Activated CD4-positive, alpha-beta T cell treated with anti-CD3 and anti-CD28 coated beads for 24 hours (primary cell): ENCODE measurements at regions not wholly inside any gene's neighbourhood (a gene's known extent, or its start where the extent isn't known, plus 50 kb on each side); places are given as distances from the start of the nearest gene placed in this dataset.

Experiments used
- DNase-seq, 2 donors: peaks; one replicate each; pipeline ENCODE4 v3.0.0-alpha.2; 2020; ENCODE audit warnings: low read depth in 2 of 2

GRCh38 chr2:176468457-176469113 lies 199.3 kb downstream of the MTX2 start:
- no peak for DNase-seq

DNA sequence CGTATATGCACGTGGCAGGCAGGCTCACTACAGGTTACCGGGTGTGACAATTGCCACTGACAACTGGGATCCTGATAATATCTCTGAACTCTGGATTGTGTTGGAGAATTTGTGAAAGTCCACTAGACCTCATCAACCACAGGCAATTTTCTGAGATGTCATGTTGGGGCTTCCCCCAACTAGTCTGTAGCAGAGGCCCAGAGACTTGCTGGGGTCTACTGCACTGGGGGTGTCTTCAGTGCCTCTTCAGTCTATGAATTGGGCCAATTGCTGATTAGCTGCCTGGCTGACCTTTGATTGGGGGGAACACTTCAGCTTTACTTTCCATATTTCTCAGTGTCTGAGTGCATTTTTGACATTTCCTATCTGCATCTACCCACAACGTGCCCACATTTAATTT lies 201.5 kb downstream of the MTX2 start:
- DNase-seq, result no peak

DNA sequence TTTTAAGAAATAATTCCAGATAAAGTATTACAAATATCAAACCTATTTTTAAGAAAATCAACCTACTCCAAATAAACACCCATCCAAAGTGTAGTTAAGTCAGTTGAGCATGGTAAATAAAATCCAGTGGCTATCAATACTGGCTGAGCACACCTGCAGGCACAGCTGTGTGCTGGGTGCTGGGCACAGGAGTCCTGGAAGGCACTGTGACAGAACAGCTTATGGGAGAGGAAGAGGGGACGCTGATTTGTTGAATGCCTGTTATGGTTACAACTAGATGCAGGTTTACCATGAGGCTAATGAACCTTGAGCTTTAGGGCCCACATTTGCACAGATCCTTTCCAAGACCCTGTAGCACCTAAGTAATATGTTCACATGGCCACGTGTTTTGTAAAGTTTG lies 202.7 kb downstream of the MTX2 start:
- DNase-seq, result no peak

GRCh38 chr2:176473177-176473576 lies 203.9 kb downstream of the MTX2 start:
- no peak for DNase-seq

- DNase-seq, result no peak
These were observed 204.6 kb downstream of the MTX2 start for GRCh38 chr2:176473851-176474250.

DNA sequence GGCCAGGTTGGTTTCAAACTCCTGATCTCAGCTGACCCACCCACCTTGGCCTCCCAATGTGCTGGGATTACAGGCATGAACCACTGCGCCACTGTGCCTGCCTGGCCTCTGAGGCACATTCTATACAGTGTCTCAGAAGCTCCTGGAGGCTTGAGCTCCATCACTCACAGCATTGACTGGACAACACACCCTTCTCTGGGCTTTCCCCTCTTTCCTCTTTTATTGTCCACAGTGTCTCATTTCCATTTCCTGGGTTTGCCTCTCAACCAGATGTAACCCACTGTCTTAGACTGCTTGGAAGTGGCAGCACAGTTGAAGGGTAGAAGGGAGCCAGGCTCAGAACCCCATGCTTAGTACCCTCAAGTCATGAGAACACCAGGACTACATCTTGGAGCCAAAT lies 208.1 kb downstream of the MTX2 start:
- no peak for DNase-seq

DNA sequence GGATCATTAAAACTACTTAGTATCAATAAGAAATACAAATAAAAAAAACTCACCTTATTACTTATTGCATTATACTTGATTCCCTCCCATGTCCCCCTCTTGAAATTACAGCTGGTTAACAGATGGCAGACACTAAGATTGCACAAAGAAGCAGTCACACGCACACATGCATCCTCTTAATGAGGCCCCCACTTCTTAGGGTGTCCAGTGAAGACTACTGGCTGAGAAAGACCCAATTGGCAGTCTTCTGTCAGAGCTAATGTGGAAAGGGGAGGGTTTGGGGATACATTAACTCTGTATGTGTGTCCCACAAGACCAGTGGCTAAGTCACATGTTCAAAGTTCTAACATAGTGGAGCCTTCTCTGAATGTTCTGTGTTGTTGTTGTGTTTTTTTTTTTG lies 210.7 kb downstream of the MTX2 start:
- DNase-seq, result no peak

DNA sequence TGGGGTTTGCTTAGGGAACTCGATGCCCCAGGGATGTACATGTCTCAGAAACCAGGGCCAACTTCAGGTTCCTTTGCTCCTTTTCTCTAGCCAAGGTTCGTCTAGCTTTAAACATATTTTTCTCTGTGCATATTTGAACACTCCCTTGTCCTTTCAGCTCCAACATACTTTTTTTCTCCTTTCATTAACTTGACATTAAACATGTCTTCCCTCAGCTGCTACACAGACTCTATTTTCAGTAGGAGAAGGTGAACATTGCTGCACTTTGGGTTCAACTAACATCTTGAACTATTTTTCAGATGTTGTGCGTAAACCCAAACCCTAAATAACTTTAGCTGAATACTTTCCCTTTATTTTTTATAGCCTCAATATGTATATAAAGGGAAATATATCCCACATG lies 212.9 kb downstream of the MTX2 start:
- DNase-seq, result no peak

DNA sequence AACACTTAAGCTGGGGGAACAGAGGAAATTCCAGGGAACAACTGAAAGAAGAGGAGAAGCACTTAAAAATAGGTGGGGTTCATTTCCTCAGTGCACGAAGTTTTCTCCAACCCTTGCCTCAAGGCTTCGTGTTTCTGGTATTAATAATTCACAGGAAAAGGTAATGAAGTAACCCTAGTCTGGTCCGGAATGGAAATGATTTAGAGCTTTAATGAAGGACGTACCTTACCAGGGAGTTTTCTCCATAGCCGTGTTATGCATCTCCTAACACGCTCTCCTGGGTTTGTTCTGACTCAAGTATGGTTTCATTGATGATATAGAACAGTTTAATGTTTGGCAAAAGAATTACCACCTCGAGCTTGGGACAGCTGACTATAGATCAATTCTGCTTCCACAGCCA lies 214.2 kb downstream of the MTX2 start:
- DNase-seq, result no peak

- DNase-seq, result no peak
These were observed 214.8 kb downstream of the MTX2 start for GRCh38 chr2:176483901-176484568.

DNA sequence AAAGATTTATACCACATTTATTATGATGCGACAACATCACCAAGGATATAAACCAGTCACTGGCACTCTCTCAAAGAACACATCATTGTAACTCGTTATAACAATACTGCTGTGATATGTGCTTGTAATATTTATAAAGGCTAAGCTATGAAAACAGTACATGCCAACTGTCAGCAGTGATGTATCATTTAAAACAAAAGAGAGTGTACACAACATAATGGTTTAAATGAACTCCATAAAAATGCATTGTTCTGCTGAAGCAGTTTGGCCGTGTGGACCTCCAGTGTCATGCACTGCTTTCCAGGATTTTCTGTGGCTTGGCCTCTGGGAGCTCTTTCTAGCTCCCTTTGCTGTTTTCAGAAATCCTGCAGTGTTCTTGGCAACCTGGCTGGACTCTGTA lies 215.6 kb downstream of the MTX2 start:
- no peak for DNase-seq

GRCh38 chr2:176488431-176488830 lies 219.2 kb downstream of the MTX2 start:
- no peak for DNase-seq

DNA sequence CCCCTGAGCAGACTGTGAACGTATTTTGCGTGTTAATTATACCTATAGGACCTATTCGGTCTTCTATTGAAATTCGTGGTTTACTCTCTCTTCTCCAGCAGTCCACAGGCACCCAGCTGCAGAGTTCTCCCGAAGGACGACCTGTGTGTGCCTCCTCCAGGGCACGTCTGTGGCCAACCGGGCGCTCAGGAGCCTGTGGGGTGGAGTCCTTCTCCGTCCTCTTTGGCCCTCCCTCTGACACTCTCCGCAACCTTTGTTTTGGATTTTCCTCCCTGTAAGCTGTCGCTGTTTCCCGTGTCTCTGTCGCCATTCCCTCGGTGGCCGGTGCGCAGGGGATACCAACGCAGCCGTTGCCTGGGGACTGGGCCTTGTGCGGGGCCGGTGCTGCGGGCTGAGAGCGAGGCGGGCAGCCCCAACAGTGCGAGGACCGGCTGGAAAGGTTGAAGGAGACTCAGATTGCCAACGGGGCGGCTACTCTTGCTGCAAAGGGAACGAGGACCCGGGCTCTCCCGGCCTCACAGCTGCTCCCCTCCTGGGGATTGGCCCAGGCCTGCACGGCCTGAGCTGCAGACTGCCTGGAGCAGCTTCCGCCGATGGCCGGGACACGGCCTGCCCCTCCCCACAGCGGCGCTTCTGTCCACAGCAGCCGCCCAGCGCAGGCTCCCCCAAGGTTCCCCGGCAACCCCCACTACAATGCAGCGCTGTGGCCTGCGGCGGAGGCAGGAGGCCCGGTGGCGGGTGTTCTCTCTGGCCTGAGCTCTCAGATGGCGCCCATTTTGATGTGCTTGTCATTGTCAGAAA lies 221.0 kb downstream of the MTX2 start:
- DNase-seq, result no peak

DNA sequence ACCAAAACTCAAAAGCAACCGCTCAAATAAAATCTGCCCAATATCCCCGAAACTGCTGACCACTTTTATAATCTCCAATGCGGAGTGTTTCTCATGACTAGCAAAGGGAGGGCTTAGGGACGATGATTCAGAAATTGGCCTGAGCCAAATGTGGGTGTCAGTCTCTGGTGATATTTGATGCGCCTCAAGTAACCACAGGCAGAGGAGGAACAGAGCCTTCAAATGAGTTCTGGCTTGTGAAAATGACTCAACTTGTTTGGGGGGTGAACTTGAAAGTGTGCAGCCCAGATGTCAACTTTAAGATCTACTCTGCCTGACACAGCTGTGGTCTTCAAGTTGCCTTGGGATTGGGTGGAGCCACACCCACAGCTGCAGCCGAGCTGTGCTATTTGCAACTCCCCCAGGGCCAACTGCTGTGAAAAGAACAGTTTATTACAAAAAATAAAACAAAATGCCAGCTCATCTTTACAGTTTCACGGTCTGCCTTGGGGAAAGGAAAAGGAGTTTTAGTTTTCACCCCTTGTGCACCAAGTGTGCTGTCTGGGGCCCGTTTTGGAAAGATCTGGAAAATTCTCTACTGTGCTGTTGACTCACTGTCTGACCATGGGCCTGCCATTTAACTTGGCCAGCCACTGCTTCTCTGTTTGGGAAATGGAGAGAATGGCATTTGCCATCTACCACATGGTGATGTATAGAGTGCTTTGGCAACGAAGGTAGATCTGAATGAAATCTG lies 222.1 kb downstream of the MTX2 start:
- DNase-seq, result no peak

- no peak for DNase-seq
These were observed 223.3 kb downstream of the MTX2 start for GRCh38 chr2:176492583-176492982.

DNA sequence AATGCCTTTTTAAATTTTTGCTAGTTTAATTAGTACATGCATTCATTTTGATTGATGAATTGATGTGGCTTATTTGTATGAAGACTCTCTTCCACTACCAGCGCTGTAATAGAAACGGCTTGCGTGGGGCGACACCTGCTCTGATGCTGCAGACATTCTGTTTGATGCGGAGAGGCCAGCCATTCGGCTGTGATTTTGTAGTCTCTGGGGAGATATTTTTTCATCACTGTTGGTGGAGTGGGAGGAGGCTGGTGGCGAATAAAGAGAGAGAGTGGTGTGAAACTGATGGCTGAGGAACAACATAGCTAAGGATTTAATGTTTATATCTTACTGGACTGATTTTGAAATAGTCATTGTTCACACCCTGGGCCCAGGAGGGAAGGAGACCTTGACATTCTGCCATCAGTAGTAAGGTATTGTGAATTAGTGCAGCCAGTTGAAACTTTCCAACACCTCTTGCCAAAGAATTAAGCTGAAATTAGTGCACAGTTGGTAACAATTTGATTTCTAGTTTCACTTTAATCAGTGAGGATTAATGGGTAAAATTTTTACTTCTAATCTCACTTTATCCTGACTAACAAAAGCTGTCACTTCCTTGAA lies 224.1 kb downstream of the MTX2 start:
- DNase-seq, result no peak

GRCh38 chr2:176493909-176494308 lies 224.7 kb downstream of the MTX2 start:
- DNase-seq, result no peak

GRCh38 chr2:176494949-176495353 lies 225.7 kb downstream of the MTX2 start:
- no peak for DNase-seq

GRCh38 chr2:176495826-176496225 lies 226.6 kb downstream of the MTX2 start:
- DNase-seq, result no peak

DNA sequence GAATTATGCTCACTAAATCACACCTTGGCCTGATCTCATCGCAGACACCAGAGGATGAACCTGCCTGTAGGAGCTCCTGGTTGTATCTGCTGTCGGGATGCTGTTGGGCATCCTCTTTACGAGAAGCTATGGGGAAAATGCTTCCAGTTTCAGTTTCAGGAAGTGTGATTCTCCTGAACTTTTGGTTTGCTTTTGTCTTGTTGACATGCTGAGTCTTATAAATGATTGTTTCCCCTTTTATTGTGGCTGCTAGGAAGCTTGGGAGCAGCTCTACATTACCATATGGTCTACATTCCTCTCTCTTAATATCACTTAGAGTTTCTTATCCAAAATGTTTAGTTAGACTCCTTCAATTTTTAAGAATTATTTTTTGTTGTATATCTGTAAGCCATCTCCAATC lies 227.5 kb downstream of the MTX2 start:
- DNase-seq, result no peak

GRCh38 chr2:176500901-176501300 lies 231.7 kb downstream of the MTX2 start:
- DNase-seq, result no peak

GRCh38 chr2:176501617-176502016 lies 232.4 kb downstream of the MTX2 start:
- DNase-seq, result no peak
